Left colon (tissue), 2 donors: ENCODE measurements at regions not wholly inside any gene's neighbourhood (a gene's known extent, or its start where the extent isn't known, plus 50 kb on each side); places are given as distances from the start of the nearest gene placed in this dataset.

Experiments used
- ATAC-seq: fragments of 200-7000 bp; cut with Tn5 transposase; one replicate; pipeline ENCODE4 v1.9.1; 2020; ENCODE audit warnings: mild to moderate bottlenecking, moderate library complexity
- DNase-seq, 2 donors: peaks; one replicate each; pipeline ENCODE4 v3.0.0-alpha.2; 2020
- intact Hi-C, 2 donors: fragments of 100-400 bp; cut with DNase I in 1 of 2; cut with micrococcal nuclease in 1 of 2; formaldehyde crosslinking; loops; one replicate each; pipeline versions ENCODE4 v1.11.2 to v1.14.0; 2022; cut with DNase I, micrococcal nuclease
- donor health status: DM: no; HTN: no; CAD: no.
- donor health status: DM: yes; HTN: yes; CAD: no.

- ATAC-seq: no peak
- intact Hi-C loops: no loop called here
Observed at GRCh38 chr13:63704521-63704920, 2288.9 kb upstream of the PCDH20 start.

DNA sequence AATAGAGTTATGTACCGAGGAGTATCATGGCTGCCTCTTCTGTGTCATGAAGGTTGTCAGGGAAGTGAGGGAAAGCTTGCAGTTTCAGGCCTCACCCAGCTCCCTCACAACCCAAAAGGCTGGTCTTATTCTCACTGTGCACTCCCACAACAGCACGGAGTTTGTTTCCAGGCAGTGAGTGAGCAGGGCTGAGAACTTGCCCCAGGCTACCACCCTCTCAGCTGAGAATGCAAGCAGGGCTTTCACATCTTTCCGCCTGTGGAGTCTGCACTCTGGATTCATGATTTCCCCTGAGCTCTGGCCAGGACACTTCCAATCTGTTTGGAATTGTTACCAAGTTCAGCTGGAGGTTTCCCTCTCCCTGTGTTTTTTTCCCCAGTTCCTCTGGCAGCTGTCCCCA lies 2284.7 kb upstream of the PCDH20 start:
- DNase-seq (no peak), ATAC-seq (no peak)
- intact Hi-C loops: no loop called here

More at GRCh38 chr13:63704521-63704920, 2288.9 kb upstream of the PCDH20 start:
- DNase-seq: no peak

DNA sequence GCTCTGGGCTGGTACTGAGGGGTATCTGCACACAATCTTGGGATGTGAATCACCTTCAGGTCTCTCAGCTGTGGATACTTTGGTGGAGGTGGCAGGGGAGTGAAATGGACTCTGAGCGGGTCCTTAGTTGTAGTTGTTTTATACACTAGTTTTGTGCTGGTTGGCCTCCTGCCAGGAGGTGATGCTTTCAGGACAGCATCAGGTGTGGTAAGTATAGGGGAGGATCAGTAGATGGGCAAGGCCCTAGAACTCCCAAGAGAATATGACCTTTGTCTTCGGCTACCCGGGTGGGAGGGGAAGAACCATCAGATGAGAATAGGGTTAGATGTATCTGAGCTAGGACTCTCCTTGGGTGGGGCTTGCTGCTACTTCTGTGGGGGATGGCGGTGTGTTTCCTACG lies 2284.3 kb upstream of the PCDH20 start:
- no peak for DNase-seq
- intact Hi-C loops: no loop called here
- no peak for ATAC-seq

DNA sequence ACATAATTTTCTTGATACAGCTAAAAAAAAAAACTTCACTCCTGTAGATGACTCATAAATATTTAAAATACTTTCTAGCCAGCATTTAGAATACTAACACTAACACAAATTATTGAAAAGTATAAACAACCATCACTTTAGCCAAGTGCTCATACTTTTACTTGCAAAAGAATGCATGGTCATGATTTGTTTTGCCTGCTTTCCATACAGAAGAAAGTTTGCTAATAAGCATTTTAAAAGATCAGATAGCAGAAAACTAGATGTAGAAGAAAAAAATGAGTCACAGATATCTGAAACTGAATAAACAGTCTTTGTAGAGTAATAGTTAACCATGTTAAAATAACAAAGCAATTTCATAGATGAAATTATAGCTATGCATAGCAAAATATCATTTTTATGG lies 2280.4 kb upstream of the PCDH20 start:
- DNase-seq (no peak), ATAC-seq (no peak)
- intact Hi-C loops: no loop called here

DNA sequence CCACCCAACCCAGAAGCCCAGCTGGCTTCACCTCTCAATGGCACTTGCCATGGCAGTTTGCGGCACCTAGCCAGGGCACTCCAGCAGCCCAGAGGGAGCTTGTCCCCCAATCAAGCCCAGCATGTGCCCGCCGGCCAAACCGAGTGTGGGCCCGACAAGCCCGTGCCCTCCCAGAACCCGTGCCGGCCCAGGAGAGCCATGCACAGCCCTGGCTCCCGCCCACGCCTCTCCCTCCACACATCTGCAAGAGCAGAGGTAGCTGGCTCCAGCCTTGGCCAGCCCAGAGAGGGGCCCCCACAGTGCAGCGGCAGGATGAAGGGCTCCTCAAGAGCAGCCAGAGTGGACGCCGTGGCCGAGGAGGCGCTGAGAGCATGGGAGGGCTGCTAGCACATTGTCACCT lies 2278.0 kb upstream of the PCDH20 start:
- intact Hi-C loops: no loop called here
- DNase-seq (no peak), ATAC-seq (no peak)

DNA sequence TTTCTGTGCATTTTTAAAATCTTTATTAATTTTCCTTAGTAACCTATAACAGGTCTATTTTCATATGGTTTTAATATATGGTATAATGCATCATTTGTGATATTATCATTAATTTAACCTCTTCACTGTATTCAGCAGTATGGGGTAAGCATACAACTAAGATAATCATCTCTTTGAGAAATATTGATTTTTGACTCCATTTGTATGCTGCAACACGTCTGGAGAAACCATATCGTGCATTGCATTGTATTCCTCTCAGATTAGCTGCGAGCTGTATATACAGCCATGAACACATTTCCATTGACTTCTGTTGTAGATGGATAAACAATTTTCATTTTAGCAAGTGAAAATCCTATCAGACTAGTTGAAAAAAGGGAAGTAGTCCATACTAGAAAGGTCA lies 2275.8 kb upstream of the PCDH20 start:
- DNase-seq: no peak
- intact Hi-C loops: no loop called here
- no peak for ATAC-seq

DNA sequence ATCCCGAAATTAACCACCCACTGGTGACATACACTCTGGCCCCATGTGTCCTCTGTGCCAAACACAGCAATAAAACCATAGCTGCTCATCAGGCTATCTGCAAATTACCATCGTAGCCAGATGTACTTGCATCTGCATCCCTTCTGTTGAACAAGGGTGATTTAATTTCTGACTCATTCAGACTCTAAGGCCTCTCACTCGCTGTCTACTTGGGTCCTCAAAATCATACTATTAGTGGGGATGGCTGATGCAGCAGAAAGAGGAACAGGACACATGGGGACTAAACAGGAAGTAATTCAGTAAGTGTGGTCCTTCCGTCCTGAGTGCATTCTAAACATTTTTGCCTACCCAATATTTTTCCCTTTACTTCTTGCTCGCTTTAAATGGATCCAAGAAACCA lies 2275.0 kb upstream of the PCDH20 start:
- no peak for DNase-seq
- intact Hi-C loops: no loop called here
- ATAC-seq: no peak

DNA sequence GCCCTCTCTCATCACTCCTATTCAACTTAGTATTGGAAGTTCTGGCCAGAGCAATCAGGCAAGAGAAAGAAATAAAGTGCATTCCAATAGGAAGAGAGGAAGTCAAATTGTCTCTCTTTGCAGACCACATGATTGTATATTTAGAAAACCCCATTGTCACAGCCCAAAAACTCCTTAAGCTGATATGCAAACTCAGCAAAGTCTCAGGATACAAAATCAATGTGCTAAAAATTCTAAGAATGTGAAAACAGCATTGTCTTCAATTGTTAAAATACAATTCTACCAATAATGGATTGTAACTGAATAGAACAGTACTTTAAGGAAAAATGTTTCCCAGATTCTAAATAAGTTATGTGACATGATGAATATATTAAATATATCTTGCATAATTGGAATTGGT lies 2269.2 kb upstream of the PCDH20 start:
- ATAC-seq: no peak
- no peak for DNase-seq
- intact Hi-C loops: no loop called here

DNA sequence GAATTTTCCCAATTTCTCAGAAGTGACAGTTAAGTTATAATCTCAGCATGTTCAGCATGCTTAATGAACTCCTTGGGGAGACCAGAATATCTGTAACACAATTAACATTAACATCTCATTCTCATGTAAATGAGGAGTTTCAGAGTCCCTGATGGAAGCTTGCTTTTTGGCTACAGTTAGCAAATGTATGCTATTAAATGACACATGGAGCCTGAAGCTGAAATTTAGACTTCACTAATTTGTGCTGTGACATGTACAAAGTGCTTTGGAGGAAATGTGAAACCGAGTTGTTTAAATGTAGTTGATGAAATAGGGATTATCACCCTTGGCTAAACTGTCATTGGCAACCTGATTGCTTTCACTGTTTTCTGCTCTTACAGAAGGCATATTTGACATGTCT lies 2265.1 kb upstream of the PCDH20 start:
- DNase-seq: no peak
- ATAC-seq: no peak
- intact Hi-C loops: no loop called here

GRCh38 chr13:63671296-63671695 lies 2255.6 kb upstream of the PCDH20 start:
- intact Hi-C loops: no loop called here
- DNase-seq (no peak), ATAC-seq (no peak)

GRCh38 chr13:63651394-63651793 lies 2235.7 kb upstream of the PCDH20 start:
- ATAC-seq (no peak), DNase-seq (no peak)
- intact Hi-C loops: no loop called here

GRCh38 chr13:63643543-63643942 lies 2227.9 kb upstream of the PCDH20 start:
- no peak for ATAC-seq
- intact Hi-C loops: no loop called here
- no peak for DNase-seq

DNA sequence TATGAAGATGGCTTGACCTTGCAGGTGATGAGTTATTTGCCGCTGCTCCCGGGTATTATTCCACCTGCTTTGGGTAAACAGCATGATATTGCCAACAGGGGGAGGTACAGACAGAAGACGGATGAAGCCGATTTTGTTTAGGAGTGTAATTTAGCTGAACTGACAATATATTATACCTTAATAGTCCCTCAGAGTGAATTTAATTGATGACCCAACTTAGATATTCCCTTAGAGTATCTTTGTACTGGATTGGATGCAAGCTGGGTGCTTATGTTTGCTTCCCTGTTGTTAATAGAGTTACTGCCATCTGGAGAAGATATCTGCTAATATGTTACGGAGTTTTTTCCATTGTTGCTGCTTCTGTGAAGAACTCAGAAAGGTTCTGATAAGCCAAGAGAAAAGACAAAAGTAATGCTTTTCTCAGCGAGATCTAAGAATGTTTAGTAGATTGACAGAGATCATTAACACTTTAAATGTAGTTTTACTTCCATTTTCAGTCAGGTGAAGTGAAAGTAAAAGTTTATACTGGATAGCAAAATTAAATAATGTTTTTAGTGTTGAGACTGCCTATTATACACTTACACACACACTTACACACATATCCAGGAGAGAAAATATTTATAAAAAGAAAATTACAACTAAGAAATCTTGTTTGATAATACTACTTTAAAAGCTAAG lies 2220.8 kb upstream of the PCDH20 start:
- intact Hi-C loops: no loop called here
- ATAC-seq (no peak), DNase-seq (no peak)

DNA sequence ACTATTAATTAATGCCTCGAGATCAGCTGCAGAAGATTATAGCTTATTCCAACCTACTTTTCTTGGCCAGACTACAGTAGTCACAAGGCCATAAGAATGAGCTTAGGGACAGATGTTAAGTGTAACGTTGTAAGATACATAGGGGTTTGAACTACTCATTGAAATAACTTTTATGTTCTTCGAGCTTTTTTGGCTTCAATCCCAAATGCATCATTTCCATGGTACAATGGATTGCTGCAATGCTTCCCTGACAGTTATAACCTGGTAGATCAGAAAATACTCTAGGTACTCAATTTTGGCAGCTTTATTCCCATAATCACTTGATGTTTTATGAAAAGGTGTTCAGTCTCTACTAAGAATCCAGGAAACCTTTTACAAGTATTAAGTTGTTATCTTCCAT lies 2216.7 kb upstream of the PCDH20 start:
- DNase-seq (no peak), ATAC-seq (no peak)
- intact Hi-C loops: no loop called here

DNA sequence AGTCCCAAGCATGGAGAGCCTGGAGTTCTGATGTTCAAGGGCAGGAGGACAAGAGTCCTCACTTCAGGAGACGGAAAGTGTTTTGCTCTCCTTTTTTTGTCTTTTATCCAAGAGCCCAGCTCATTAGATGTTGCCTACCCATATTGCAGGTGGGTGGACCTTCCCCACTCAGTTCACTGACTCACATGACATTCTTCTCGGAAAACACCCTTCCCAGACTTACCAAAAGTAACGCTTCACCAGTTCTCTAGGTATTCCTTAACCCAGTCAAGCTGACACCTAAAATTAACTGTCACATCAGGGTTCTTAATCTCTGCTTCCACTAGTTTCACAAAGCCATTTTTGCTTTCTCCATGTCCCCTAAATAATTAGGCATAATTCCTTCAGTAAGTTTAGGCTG lies 2215.4 kb upstream of the PCDH20 start:
- no peak for ATAC-seq
- intact Hi-C loops: no loop called here
- DNase-seq: no peak

GRCh38 chr13:63629591-63629990 lies 2213.9 kb upstream of the PCDH20 start:
- ATAC-seq (no peak), DNase-seq (no peak)
- intact Hi-C loops: no loop called here

- intact Hi-C loops: no loop called here
- ATAC-seq (no peak), DNase-seq (no peak)
Observed at GRCh38 chr13:63628310-63628709, 2212.7 kb upstream of the PCDH20 start.

- DNase-seq (no peak), ATAC-seq (no peak)
- intact Hi-C loops: no loop called here
Observed at GRCh38 chr13:63625869-63626268, 2210.2 kb upstream of the PCDH20 start.

DNA sequence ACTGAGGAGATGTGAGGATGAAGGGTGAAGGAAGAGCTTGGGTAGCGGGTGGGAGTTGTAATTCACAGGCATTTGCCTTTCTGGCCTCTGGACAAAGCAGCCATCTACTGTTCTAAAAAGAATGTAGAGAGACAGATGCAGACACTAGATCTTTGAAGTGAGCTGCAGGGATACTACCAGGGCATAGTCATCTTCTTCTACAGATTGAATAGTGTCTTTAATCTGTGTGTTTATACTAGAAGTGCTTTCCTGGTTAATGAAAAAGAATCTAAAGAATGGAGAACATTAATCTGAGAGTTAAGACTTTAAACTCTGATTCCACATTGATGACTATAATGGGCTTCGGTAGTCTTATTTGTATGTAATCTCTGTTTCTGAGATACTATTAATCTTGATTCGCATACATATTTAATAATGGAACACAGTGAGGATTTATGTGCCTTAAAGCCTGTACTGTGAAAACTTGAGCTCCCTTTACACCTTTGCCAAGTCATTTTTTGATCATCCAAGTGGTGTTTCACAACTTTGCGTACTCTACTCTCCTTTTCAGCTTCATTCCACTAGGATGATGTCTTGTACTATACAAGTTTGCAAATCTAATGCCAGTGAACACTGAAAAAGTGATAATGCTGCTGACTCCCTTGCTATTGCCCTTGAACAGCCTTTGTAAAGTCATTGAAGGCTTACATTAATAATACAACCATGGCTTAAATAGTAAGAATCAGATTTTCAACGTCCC lies 2199.4 kb upstream of the PCDH20 start:
- no peak for DNase-seq
- no peak for ATAC-seq
- intact Hi-C loops: no loop called here

GRCh38 chr13:63607153-63607552 lies 2191.5 kb upstream of the PCDH20 start:
- no peak for ATAC-seq
- intact Hi-C loops: no loop called here
- no peak for DNase-seq

- DNase-seq (no peak), ATAC-seq (no peak)
- intact Hi-C loops: no loop called here
Observed at GRCh38 chr13:63605962-63606361, 2190.3 kb upstream of the PCDH20 start.
